ENCODE measurements at regions not wholly inside any gene's neighbourhood (a gene's known extent, or its start where the extent isn't known, plus 50 kb on each side); places are given as distances from the start of the nearest gene placed in this dataset.

GRCh38 chr5:113682497-113683136 lies 169.1 kb downstream of the YTHDC2 start:
- TF ChIP-seq CTCF (IDR thresholded peaks at IDR 0.05) (peak; percentile 20; the same call in 1 of the 2 replicates), POLR2AphosphoS5 (IDR thresholded peaks at IDR 0.05; ENCODE audit: low read depth, low read length) (no peak), REST (IDR thresholded peaks at IDR 0.05; ENCODE audit: insufficient read depth in 1 of 2, low read depth in 2 of 2, low read length in 1 of 2) (no peak), SIN3A (IDR thresholded peaks at IDR 0.05; ENCODE audit: borderline replicate concordance, insufficient read depth, low read depth, low read length) (no peak), TCF7L2 (IDR thresholded peaks at IDR 0.05; ENCODE audit: low read depth, low read length) (no peak)

All from Panc1 (cell line).